ENCODE measurements at regions not wholly inside any gene's neighbourhood (a gene's known extent, or its start where the extent isn't known, plus 50 kb on each side); places are given as distances from the start of the nearest gene placed in this dataset.

DNA sequence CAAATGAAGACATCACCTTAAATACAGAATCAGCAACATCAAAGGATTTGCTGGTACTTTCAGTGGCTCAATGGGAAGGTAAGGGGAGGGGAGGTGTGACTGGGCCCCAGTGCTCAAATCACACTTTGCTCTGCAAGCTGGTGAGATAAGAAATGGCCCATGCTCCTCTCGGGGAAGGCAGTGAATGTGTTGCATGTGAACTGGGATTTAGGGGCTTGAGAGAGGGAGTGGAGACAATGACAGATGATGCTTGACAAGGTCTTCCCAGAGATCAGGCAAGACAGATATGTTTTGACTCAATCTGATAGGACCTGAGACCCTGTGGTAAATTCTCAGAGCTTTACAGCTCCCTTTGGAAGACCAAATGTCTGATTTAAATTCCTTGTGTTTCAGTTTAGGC lies 233.0 kb upstream of the PROK2 start (continued):
- TF ChIP-seq, protein P1, sequence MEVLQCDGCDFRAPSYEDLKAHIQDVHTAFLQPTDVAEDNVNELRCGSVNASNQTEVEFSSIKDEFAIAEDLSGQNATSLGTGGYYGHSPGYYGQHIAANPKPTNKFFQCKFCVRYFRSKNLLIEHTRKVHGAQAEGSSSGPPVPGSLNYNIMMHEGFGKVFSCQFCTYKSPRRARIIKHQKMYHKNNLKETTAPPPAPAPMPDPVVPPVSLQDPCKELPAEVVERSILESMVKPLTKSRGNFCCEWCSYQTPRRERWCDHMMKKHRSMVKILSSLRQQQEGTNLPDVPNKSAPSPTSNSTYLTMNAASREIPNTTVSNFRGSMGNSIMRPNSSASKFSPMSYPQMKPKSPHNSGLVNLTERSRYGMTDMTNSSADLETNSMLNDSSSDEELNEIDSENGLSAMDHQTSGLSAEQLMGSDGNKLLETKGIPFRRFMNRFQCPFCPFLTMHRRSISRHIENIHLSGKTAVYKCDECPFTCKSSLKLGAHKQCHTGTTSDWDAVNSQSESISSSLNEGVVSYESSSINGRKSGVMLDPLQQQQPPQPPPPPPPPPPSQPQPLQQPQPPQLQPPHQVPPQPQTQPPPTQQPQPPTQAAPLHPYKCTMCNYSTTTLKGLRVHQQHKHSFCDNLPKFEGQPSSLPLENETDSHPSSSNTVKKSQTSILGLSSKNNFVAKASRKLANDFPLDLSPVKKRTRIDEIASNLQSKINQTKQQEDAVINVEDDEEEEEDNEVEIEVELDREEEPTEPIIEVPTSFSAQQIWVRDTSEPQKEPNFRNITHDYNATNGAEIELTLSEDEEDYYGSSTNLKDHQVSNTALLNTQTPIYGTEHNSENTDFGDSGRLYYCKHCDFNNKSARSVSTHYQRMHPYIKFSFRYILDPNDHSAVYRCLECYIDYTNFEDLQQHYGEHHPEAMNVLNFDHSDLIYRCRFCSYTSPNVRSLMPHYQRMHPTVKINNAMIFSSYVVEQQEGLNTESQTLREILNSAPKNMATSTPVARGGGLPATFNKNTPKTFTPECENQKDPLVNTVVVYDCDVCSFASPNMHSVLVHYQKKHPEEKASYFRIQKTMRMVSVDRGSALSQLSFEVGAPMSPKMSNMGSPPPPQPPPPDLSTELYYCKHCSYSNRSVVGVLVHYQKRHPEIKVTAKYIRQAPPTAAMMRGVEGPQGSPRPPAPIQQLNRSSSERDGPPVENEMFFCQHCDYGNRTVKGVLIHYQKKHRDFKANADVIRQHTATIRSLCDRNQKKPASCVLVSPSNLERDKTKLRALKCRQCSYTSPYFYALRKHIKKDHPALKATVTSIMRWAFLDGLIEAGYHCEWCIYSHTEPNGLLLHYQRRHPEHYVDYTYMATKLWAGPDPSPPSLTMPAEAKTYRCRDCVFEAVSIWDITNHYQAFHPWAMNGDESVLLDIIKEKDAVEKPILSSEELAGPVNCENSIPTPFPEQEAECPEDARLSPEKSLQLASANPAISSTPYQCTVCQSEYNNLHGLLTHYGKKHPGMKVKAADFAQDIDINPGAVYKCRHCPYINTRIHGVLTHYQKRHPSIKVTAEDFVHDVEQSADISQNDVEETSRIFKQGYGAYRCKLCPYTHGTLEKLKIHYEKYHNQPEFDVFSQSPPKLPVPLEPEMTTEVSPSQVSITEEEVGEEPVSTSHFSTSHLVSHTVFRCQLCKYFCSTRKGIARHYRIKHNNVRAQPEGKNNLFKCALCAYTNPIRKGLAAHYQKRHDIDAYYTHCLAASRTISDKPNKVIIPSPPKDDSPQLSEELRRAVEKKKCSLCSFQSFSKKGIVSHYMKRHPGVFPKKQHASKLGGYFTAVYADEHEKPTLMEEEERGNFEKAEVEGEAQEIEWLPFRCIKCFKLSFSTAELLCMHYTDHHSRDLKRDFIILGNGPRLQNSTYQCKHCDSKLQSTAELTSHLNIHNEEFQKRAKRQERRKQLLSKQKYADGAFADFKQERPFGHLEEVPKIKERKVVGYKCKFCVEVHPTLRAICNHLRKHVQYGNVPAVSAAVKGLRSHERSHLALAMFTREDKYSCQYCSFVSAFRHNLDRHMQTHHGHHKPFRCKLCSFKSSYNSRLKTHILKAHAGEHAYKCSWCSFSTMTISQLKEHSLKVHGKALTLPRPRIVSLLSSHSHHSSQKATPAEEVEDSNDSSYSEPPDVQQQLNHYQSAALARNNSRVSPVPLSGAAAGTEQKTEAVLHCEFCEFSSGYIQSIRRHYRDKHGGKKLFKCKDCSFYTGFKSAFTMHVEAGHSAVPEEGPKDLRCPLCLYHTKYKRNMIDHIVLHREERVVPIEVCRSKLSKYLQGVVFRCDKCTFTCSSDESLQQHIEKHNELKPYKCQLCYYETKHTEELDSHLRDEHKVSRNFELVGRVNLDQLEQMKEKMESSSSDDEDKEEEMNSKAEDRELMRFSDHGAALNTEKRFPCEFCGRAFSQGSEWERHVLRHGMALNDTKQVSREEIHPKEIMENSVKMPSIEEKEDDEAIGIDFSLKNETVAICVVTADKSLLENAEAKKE (CRISPR knock-in tag; IDR thresholded peaks at IDR 0.05), result no peak
- TF ChIP-seq EZH2 (IDR thresholded peaks at IDR 0.05; ENCODE audit: low read depth, unreplicated experiment) (no peak), CTCF (conservative IDR thresholded peaks at IDR 0.05; ENCODE audit: low read depth in 2 of 2) (no peak), ZNF114 (CRISPR knock-in tag; IDR thresholded peaks at IDR 0.05) (no peak), NANOG (IDR thresholded peaks at IDR 0.05; ENCODE audit: borderline replicate concordance) (no peak)

DNA sequence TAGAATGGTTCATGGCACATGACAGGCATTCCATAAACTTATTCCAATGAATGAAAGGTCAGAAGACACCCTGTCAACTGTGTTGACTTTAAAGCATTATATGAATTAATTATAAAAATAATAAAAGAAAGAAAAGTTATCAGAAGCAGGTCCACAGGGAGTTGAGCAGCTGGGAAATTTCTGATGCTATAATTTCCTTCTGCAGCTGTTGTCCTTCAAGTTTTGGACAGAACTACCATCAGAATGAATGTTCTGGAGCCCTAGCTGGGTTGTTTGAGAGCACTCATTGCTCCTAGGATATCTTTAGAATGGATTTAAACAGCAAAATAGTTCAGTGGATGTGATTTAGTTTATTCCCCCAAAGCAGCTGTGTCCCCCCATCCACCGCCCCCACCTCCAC lies 232.4 kb upstream of the PROK2 start:
- Mint-ChIP-seq H3K36me3 (ENCODE audit: low read depth) (peaks cover 5% of the 10 kb centered on the region; the same call in 1 of the 3 replicates), H3K9me3 (peaks cover 8% of the 10 kb centered on the region; the same call in 2 of the 3 replicates), H3K27me3 (ENCODE audit: insufficient read depth, low read depth, poor library complexity) (peaks cover 4% of the 10 kb centered on the region), H3K4me3 (no peak overlapping the region), H3K4me1 (peaks cover 26% of the 10 kb centered on the region), H3K27ac (no peak overlapping the region)
- no peak overlapping the region for H3K27ac ChIP-seq (ENCODE audit: low read depth)
- no peaks in the 10 kb centered on the region for H3K79me2 ChIP-seq (replicated peaks; ENCODE audit: insufficient read depth)
- H3K27me3 ChIP-seq (ENCODE audit: insufficient read depth), result no peaks in the 10 kb centered on the region
- no peaks in the 10 kb centered on the region for H4K20me1 ChIP-seq (replicated peaks; ENCODE audit: insufficient read depth)
- DNase-seq (ENCODE audit: low spot score) (no peak), ATAC-seq (no peak)
- H3K36me3 ChIP-seq (ENCODE audit: insufficient read depth), result no peaks in the 10 kb centered on the region
- peaks cover 19% of the 10 kb centered on the region; the same call in 1 of the 2 replicates for H3K9me2 ChIP-seq (ENCODE audit: insufficient read depth)
- H3K4me2 ChIP-seq, result no peak overlapping the region
- H3F3A ChIP-seq (replicated peaks; ENCODE audit: low read depth), result no peaks in the 10 kb centered on the region
- H3K4me3 ChIP-seq, result no peak overlapping the region
- no peak overlapping the region for H2AFZ ChIP-seq
- peaks cover 12% of the 10 kb centered on the region; the same call in 1 of the 2 replicates for H3K4me1 ChIP-seq (ENCODE audit: insufficient read depth)
- TF ChIP-seq, protein P2, sequence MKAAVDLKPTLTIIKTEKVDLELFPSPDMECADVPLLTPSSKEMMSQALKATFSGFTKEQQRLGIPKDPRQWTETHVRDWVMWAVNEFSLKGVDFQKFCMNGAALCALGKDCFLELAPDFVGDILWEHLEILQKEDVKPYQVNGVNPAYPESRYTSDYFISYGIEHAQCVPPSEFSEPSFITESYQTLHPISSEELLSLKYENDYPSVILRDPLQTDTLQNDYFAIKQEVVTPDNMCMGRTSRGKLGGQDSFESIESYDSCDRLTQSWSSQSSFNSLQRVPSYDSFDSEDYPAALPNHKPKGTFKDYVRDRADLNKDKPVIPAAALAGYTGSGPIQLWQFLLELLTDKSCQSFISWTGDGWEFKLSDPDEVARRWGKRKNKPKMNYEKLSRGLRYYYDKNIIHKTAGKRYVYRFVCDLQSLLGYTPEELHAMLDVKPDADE (IDR thresholded peaks at IDR 0.05), result no peak
- TF ChIP-seq STAT1 (IDR thresholded peaks at IDR 0.05; ENCODE audit: unreplicated experiment), result no peak
- TF ChIP-seq ZNF331 (CRISPR knock-in tag; IDR thresholded peaks at IDR 0.05; ENCODE audit: low read depth), result no peak
- no peak for TF ChIP-seq CTCF (conservative IDR thresholded peaks at IDR 0.05; ENCODE audit: low read depth in 2 of 2)
- TF ChIP-seq REST (IDR thresholded peaks at IDR 0.05; ENCODE audit: unreplicated experiment), result no peak
- TF ChIP-seq NANOG (IDR thresholded peaks at IDR 0.05; ENCODE audit: borderline replicate concordance), result no peak
- no peak for TF ChIP-seq POLR2AphosphoS5 (IDR thresholded peaks at IDR 0.05; ENCODE audit: low read depth)
